ENCODE measurements at regions not wholly inside any gene's neighbourhood (a gene's known extent, or its start where the extent isn't known, plus 50 kb on each side); places are given as distances from the start of the nearest gene placed in this dataset.

DNA sequence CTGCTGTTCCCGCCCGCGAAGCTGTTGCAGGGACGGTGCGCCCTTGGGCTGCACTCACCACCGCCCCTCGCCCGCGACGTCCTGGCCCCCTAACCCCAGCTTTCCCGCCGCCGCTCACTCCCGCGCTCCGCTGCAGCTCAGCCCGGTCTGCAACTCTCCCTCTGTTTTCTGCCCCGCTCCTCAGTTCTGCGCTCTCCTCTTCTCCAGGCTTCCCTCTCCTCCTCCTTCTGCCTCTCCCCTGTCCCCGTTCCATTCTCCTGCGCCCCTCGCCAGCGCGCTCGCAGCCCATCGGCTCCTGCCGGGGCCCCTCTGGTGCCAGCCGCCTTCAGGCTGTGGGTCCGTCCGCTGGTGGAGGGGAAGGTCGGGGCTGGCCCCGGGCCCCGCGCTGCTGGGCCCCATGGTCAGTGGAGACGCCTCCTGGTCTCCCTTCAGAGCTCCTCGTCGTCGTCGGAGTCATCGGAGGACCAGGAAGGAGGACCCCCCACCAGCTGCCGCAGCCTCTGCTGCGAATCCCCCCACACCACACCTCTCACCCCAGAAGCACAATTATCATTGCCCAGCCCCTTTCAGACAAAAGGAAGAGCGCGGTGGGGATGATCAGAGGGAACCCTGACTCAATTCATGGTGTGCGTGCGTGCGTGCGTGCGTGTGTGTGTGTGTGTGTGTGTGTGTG lies 223.2 kb upstream of the FOXF1 start:
- DNase-seq, result no peak

DNA sequence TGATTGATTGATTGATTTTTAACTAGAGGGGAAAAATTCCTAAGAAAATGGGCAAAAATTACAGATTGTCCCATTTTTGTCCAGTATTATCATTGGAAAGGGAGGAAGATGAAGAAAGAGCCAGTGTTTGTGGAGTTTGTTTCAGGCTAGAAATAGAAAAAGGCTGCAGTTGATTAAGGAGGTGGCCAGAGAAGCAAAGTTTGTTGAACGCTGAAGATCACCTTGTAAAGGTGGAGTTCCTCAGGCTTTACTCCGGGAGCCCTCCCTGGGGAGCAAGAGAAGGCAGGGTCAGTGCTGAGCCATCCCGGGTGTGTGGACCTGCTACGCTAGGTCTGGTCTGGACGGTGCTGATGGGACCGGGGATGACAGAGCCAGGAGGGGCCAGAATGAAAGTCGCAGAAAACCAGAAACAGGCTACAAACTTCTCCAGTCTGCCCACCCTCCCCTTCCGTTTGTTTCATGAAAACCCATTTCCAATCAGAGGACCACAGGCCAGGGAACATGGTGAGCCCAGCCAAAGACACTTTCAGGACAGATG lies 222.6 kb upstream of the FOXF1 start:
- DNase-seq, result no peak

DNA sequence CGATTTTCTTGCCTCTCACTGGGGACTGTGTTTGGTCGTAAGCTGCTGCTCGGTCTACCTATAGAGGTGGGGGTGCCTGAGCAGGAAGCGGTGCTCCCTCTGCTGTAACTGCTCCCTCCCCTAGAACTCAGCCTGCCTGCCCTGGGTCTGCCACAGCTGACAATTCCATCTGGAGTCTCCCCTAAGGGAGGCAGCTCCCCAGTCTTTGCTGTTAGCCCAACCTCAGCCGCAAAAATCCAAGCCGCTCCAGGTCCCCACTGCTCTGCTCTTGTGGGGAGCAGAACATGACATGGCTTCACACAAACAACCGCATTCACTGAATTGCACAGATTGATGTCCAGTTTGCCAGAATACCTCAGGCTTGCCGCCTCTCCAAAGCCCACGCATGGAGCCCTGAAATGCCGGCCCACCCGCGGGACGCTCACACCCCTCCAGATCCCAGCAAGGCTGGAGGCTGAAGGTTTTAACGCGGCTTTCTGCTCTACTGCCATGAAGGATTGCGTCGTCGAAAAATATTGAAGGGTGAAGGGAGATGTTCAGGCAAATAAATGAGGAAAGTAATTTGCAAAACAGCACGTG lies 221.5 kb upstream of the FOXF1 start:
- no peak for DNase-seq

GRCh38 chr16:86289304-86289703 lies 221.0 kb upstream of the FOXF1 start:
- DNase-seq, result no peak

DNA sequence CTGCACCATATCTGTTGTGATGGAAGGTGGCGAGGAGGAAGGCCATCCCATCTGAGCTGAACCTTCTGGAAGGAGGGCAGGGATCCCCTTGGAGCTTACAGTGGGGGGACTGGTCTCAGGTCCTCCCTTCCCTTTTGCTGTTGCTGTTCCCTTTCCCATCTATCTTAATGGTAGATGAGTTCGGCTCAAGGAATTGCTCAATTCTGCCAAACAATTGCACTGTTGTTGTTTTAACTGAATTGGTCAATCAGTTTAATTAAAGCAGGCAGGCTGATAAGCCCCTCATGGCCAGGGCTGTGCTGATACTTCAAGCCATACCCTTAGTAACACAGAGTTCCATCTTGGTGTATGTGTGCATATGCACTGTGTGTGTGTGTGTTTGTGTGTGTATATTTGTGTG lies 220.4 kb upstream of the FOXF1 start:
- no peak for DNase-seq

GRCh38 chr16:86291491-86291890 lies 218.8 kb upstream of the FOXF1 start:
- no peak for DNase-seq

DNA sequence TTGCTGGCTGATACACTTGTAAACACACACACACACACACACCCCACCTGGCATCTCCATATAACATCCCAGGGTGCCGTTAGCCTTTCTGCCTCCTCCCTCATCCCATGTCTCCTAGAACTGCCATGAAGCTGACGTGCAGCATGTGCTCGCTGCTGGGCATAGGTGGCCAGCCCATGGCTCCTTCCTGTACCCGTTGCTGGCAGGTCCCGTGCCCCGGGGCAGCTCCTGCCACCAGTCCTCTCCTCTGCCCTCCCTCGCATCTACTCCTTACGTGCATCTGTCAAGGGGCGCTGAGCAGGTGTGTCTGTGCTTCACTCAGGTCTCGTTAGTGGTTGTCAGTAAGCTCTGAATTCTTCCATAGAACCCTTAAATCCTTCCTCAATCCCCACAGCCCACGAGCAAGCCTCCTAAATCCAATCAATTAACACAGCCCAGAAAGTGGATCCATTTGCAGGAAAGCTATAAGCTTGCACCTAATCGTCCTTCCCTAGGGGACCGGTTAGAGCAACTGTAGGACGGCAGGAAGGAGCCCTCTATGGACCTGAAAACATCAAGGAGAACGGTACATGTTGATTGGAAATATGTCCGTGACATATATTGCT lies 218.1 kb upstream of the FOXF1 start:
- DNase-seq, result no peak

GRCh38 chr16:86292942-86293341 lies 217.4 kb upstream of the FOXF1 start:
- DNase-seq, result no peak

DNA sequence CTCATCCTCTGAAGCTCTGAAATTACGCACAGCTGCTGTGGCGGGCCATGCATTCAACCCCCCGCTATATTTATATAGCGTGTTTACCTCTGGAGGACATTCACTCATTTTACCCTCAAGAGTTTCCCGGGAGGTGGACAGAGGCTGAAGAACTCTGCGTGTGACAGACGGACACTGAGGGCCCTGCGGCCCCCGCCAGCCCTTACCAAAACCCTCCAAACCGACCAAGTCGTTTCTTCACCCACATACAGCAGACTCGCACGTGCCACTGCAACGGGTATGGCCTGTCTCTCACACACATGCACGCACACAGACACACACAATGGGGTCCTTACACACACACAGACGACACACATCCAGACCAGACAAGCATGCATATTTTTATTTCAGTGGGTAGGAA lies 216.4 kb upstream of the FOXF1 start:
- no peak for DNase-seq

- no peak for DNase-seq
Observed at GRCh38 chr16:86294535-86295196, 215.7 kb upstream of the FOXF1 start.

DNA sequence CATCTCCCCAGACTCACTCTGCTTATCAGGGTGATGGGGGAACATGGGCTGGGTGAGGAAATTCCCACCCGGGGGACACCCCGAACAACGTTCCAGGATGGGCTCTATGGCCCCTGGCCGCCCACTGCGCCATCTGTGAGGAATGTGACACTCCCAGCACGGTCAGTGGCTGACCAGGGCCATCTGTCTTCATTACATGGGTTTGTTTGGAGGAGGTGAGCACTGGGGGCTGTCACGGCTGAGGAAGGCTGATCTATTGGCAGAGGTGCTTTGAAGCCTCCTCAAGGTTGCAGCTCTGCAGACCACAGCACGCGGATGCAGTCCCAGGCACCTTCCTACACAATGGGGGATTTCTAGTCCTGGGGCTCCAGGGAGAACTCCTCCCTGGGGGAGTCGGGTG lies 214.1 kb upstream of the FOXF1 start:
- DNase-seq, result no peak

GRCh38 chr16:86297391-86297790 lies 212.9 kb upstream of the FOXF1 start:
- no peak for DNase-seq

GRCh38 chr16:86297866-86298757 lies 212.2 kb upstream of the FOXF1 start:
- no peak for DNase-seq

DNA sequence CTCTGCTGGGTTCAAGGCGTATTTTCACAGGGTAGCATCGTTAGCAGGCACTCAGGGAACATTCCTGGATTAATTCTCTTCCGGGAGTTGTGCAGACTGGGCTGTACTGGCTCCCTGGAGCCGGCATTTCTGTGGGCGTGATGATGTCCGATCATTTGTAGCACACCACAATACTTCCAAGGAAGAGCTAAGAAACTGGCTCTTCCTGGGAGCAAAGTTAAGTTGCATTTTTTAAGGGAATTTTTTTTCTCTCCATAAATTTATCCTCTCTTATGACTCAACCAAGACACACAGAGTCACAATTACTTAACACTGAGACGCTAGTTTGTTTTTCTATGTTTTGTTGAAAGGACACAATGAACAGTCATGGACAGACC lies 211.6 kb upstream of the FOXF1 start:
- no peak for DNase-seq

DNA sequence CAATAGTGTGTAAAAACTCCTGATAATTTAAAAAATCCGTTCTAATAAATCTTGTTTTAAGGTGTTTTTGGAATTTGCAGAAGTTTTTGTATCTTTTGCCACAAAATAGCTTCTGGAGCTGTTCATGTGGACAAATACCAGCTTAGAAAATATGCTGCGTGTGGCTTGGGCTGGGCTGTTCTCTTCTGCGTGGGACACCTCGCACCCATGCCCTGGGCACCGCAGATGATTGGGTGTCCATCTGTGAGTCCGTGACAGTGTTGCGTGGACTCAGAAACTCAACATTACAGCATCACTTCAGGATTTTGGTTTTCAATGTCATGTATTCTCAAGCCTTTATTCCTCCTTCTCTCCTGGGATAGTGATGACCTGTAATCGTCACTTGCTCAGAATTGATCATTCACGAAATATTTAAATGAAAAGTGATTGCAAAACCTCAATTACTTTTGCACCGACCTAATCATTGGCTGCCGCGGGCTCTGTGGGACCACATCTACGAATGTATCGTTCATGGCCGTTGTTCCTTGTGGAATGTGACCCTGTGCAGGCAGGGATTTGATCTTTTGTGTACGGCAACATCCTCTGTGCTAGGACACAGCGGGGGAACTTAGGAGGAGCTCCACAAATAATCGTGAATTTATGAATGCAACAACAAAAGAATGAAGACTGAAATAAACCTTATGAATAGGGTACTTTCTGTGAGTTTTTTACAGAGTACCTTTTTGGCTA lies 210.3 kb upstream of the FOXF1 start:
- DNase-seq, result no peak

- no peak for DNase-seq
Observed at GRCh38 chr16:86300746-86301481, 209.4 kb upstream of the FOXF1 start.

DNA sequence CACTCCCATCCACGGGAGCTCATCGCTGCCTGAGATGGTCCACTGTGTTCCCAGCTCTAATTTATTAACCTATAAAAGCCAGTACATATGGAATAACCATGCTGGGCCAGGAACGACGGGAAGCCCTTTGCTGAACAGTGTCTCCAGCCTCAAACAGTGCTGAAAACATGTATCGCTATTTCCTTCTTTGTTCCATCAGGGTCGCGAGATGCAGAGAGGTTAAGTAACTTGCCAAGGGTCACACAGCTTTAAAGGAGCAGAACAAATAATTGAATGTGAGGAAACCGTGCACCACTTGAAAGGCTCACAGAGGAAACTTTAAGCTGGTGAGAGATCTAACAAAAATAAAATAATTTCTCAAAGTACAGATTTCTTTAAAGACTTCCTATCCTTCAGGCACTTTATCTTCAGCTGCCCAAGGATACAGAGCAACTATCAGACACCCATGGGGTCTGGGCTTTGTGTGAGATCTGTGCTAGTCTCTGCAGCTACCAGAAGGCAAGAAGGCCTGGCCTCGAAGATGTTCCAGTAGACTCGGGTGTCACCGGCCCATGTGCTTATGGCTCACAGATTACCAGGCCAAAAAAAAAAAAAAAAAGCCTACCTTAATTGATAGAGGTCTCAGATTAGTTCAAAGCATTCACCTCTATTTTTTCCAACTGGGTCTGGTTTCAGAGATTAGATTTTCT lies 207.8 kb upstream of the FOXF1 start:
- no peak for DNase-seq

- DNase-seq, result no peak
Observed at GRCh38 chr16:86303787-86304678, 206.3 kb upstream of the FOXF1 start.

DNA sequence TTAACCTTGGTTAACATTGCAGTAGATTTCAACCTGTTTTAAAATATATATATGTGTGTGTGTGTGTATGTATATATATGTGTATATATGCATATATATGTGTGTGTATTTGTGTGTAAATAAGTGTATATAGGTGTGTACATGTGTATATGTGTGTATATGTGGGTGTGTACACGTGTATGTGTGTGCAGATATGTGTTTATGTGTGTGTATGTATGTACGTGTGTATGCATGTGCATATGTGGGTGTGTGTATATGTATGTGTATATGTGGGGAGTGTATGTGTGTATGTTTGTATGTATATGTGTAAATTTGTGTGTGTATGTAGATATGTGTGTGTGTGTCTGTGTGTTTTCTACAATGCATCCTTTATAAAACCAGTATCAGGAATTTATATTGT lies 205.5 kb upstream of the FOXF1 start:
- DNase-seq, result no peak

- DNase-seq, result no peak
Observed at GRCh38 chr16:86305440-86305839, 204.9 kb upstream of the FOXF1 start.

Measured in NCI-H526 (cell line).